AG08395 (cell line): ENCODE measurements at regions not wholly inside any gene's neighbourhood (a gene's known extent, or its start where the extent isn't known, plus 50 kb on each side); places are given as distances from the start of the nearest gene placed in this dataset.
"Not testable (repeated sequence)": the region's sequence is repeated elsewhere in the genome, so short reads cannot be mapped to it uniquely, and the experiment has no call there.

Experiments
- DNase-seq: peaks from one replicate; pipeline ENCODE4 v3.0.0; 2012; ENCODE audit warnings: mixed read lengths, low spot score

- DNase-seq: not testable (repeated sequence)
Measured at GRCh38 chrX:10469-11458, 270.4 kb upstream of the PLCXD1 start.

GRCh38 chrX:13821-14443 lies 267.2 kb upstream of the PLCXD1 start:
- not testable (repeated sequence) for DNase-seq

- DNase-seq: not testable (repeated sequence)
Measured at GRCh38 chrX:14452-14851, 266.7 kb upstream of the PLCXD1 start.

- not testable (repeated sequence) for DNase-seq
Measured at GRCh38 chrX:18768-19454, 262.3 kb upstream of the PLCXD1 start.

GRCh38 chrX:19455-19827 lies 261.7 kb upstream of the PLCXD1 start:
- DNase-seq: not testable (repeated sequence)

- DNase-seq: peak; percentile 15
Measured at GRCh38 chrX:19912-20571, 261.1 kb upstream of the PLCXD1 start.

- DNase-seq: not testable (repeated sequence)
Measured at GRCh38 chrX:24139-24538, 257.0 kb upstream of the PLCXD1 start.
